ENCODE measurements at regions not wholly inside any gene's neighbourhood (a gene's known extent, or its start where the extent isn't known, plus 50 kb on each side); places are given as distances from the start of the nearest gene placed in this dataset.

GRCh38 chr13:68810660-68811059 lies 1297.0 kb upstream of the ATXN8OS start:
- DNase-seq (ENCODE audit: extremely low read depth in 1 of 4, low spot score in 3 of 4) (peak in 1 of 4 experiments; percentile 5), FAIRE-seq (no peak)
- no peaks in the 10 kb centered on the region for H3K79me2 ChIP-seq (ENCODE audit: control insufficient read depth, insufficient read depth, low read length)

More at GRCh38 chr13:68810660-68811059, 1297.0 kb upstream of the ATXN8OS start:
- H4K20me1 ChIP-seq (replicated peaks; ENCODE audit: control insufficient read depth, insufficient read depth, low read length) = no peaks in the 10 kb centered on the region
- in situ Hi-C loops (cut with MboI) (no loop called here), intact Hi-C loops (cut with micrococcal nuclease) (loop anchor here (10.0 kb wide), 1 partner anchor 714 kb away; no protein-coding TSS in a partner anchor)
- ATAC-seq = 0 out of 3 replicates have a peak, but pooled peaks have one; percentile 47
- H3K27ac ChIP-seq (ENCODE audit: extremely low read depth, low read depth, low read length) = no peak overlapping the region
- no peaks in the 10 kb centered on the region for H3K27me3 ChIP-seq (ENCODE audit: control insufficient read depth in 2 of 2, insufficient read depth in 2 of 2, low read length in 2 of 2)
- H2AFZ ChIP-seq (ENCODE audit: low read depth, low read length) = 0 out of 2 replicates have a peak overlapping the region, but pooled peaks have one; percentile 24
- no peak overlapping the region for H3K4me3 ChIP-seq
- H3K4me2 ChIP-seq (ENCODE audit: insufficient read depth, low read length) = no peak overlapping the region
- H3K9ac ChIP-seq (ENCODE audit: insufficient read depth in 1 of 2, low read depth in 2 of 2, low read length in 2 of 2) = no peak overlapping the region
- H3K9me1 ChIP-seq (ENCODE audit: control insufficient read depth, insufficient read depth, low read length) = no peaks in the 10 kb centered on the region
- ChIA-PET CTCF (ENCODE audit: low intra/inter-chr PET ratio) (no interaction called here), POLR2A (no interaction called here)
- WGBS (ENCODE audit: insufficient coverage, low coverage, missing lambda C conversion rate) = 0% methylated on average over 1 of the region's 1 CpG
- no peaks in the 10 kb centered on the region for H3K36me3 ChIP-seq (ENCODE audit: control insufficient read depth, insufficient read depth, low read length)
- H3K9me3 ChIP-seq (replicated peaks; ENCODE audit: control insufficient read depth, insufficient read depth, low read depth, low read length) = no peaks in the 10 kb centered on the region
- H3K4me1 ChIP-seq (replicated peaks in 1 of 2; ENCODE audit: control insufficient read depth in 2 of 2, insufficient read depth in 2 of 2, low read length in 2 of 2) = no peaks in the 10 kb centered on the region; a peak in 1 of 5 replicates
- TF ChIP-seq, protein P1, sequence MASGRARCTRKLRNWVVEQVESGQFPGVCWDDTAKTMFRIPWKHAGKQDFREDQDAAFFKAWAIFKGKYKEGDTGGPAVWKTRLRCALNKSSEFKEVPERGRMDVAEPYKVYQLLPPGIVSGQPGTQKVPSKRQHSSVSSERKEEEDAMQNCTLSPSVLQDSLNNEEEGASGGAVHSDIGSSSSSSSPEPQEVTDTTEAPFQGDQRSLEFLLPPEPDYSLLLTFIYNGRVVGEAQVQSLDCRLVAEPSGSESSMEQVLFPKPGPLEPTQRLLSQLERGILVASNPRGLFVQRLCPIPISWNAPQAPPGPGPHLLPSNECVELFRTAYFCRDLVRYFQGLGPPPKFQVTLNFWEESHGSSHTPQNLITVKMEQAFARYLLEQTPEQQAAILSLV (tag; IDR thresholded peaks at IDR 0.05) = no peak
- TF ChIP-seq CBX3 (IDR thresholded peaks at IDR 0.05; ENCODE audit: borderline replicate concordance in 1 of 2, low read length in 2 of 2) (no peak), RAD21 (CRISPR knock-in tag; conservative IDR thresholded peaks at IDR 0.05 in 1 of 2, IDR thresholded peaks at IDR 0.05 in 1 of 2) (peak in 1 of 2 experiments; percentile 9; a peak in 1 of 4 replicates), EP400 (IDR thresholded peaks at IDR 0.05) (no peak), ZNF224 (CRISPR knock-in tag; IDR thresholded peaks at IDR 0.05) (no peak), E2F5 (CRISPR knock-in tag; IDR thresholded peaks at IDR 0.05) (no peak)
- BruUV-seq (replicated peaks) = no TSS peak

Data from K562 (cell line).